GM13976 (cell line): ENCODE measurements at regions not wholly inside any gene's neighbourhood (a gene's known extent, or its start where the extent isn't known, plus 50 kb on each side); places are given as distances from the start of the nearest gene placed in this dataset.

Source experiments
- DNase-seq: peaks from one replicate; pipeline ENCODE4 v3.0.0; 2012; ENCODE audit warnings: low spot score
- in situ Hi-C: fragments of 300-500 bp; cut with MboI; formaldehyde crosslinking; loops from one replicate; pipeline ENCODE4 v1.12.0; 2022; ENCODE audit warnings: low sequenced_read_pairs, mixed read lengths, inconsistent platforms; ENCODE audit not compliant: unreplicated experiment
- TF ChIP-seq, protein P1 (sequence below): IDR thresholded peaks from 2 replicates; pipeline ENCODE4 v1.5.1; 2012; ENCODE audit warnings: borderline replicate concordance, mild to moderate bottlenecking; ENCODE audit not compliant: insufficient read depth; ENCODE audit errors: extremely low read depth, missing control alignments, control extremely low read depth

DNA sequence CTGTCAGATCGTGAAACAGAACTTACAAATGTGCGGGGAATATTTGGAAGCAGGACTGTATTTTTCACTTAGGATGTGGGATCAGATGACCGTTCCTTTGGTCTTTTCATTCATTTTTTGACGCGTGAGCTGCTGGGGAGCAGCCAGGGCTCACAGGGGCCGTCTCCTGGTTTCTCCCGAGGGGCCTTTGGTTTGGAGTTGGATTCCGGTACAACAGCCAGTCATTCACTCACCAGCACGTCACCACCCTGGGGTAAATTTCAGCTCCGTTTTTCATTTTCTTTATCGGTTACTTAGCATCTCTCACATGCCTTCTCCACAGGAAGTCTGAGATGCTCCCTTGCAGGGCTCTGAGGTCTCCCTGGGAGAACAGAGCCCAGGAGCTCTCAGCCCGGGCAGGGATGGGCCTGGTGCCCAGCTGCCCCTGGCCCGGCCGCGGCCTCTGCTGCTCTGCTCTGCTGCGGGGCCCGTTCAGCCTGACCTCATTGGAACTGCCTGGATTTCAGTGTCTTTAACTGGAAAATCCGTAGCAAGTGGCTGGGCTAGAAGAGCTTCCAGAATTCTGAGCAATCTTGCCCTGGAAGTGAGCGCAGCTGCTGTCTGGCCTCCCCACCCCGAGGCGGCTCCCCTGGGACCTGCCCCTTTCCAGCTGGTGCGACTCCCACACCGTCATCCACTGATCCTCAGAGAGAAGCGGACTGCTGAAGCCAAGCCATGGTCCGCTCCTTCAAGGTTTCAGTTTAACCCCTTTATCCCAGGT is 335.6 kb downstream of the EIPR1 start:
- in situ Hi-C loops = no loop called here
- DNase-seq = no peak

DNA sequence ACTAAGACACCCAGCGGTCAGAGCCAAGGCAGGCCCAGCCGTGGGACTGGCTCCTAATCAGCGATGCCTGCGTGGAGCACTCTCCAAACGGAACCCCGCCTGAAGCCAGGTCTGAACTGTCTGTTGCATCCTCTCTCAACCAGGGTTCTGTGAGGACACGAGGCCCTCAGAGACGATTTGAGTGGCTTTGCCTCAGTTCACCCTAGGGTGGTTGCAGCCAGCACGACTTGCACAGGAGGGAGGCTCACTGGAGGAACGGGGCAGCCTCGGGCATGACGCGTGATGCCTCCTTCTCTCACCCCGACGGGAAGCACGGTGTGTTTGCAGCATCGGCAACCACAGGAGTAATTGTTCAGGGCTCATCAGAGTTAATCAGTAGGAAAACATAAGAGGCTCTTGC is 336.4 kb downstream of the EIPR1 start:
- in situ Hi-C loops = no loop called here
- DNase-seq = no peak
- TF ChIP-seq, protein P1, sequence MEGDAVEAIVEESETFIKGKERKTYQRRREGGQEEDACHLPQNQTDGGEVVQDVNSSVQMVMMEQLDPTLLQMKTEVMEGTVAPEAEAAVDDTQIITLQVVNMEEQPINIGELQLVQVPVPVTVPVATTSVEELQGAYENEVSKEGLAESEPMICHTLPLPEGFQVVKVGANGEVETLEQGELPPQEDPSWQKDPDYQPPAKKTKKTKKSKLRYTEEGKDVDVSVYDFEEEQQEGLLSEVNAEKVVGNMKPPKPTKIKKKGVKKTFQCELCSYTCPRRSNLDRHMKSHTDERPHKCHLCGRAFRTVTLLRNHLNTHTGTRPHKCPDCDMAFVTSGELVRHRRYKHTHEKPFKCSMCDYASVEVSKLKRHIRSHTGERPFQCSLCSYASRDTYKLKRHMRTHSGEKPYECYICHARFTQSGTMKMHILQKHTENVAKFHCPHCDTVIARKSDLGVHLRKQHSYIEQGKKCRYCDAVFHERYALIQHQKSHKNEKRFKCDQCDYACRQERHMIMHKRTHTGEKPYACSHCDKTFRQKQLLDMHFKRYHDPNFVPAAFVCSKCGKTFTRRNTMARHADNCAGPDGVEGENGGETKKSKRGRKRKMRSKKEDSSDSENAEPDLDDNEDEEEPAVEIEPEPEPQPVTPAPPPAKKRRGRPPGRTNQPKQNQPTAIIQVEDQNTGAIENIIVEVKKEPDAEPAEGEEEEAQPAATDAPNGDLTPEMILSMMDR = no peak

More for the DNA sequence above, 335.6 kb downstream of the EIPR1 start:
- TF ChIP-seq, protein P1 = no peak

DNA sequence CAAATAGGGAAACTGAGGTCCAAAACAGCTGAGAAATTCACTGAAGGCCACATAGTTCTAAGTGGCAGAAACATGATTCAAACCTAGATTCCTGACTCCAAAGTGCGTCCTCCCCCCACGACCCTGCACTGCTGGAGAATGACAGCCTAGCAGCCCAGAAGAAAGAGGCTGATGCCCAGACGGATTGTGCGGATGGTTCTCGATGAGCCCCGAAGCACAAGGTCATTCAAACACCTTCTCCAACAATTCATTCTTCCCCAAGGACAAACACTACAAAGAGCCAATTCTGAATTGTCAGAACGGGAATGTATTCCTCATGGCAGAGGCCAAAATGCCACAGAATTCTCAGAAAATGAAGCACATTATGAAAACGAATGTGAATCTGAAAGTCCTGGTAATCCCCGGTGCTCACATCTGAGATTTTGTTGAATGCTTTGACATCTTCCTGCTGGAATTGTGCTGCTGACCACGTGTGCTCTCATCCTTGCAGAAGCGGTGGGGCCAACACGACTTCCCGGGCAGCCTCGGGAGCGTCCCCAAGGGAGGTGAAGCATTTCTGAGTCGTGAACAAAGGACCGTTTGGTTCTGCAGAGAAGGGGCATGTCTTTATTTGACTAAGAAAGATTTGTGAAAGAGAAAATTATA is 337.0 kb downstream of the EIPR1 start:
- in situ Hi-C loops = no loop called here

GRCh38 chr2:3040066-3040428 is 337.6 kb downstream of the EIPR1 start:
- DNase-seq = no peak
- TF ChIP-seq, protein P1 = no peak
- in situ Hi-C loops = no loop called here

More for the DNA sequence above, 337.0 kb downstream of the EIPR1 start:
- no peak for DNase-seq
- TF ChIP-seq, protein P1 = no peak

- DNase-seq = no peak
- TF ChIP-seq, protein P1 = no peak
- in situ Hi-C loops = no loop called here
Measured at GRCh38 chr2:3039188-3040065, 338.2 kb downstream of the EIPR1 start.

GRCh38 chr2:3038636-3039035 is 339.0 kb downstream of the EIPR1 start:
- TF ChIP-seq, protein P1 = no peak
- in situ Hi-C loops = no loop called here
- no peak for DNase-seq
